ENCODE measurements at regions not wholly inside any gene's neighbourhood (a gene's known extent, or its start where the extent isn't known, plus 50 kb on each side); places are given as distances from the start of the nearest gene placed in this dataset.

DNA sequence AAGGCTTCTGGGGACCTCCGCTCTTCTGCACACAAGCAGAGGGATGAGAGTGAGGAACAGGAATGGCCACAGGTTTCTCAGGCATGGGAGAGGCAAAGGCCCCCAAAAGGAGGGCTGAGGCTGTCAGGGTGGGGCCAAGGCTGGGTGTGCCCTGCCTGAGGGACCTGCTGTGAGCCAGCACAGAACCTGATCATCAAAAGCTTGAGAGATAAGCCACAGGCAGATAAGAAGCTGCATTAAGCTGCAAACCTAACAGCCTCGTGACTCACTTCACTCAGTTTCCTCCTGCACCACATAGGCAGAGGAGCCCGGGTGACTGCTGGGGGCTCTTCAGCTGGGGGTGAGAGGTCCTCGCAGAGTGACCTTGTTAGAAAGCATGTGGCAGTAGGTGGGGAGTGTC is 64.5 kb upstream of the LAPTM4A start:
- Histone ChIP-seq H3K9ac (ENCODE audit: low read length) (no peak overlapping the region), H2AFZ (ENCODE audit: insufficient read depth, low read depth, low read length, poor library complexity, severe bottlenecking) (no peak overlapping the region), H3K9me3 (ENCODE audit: control extremely low read depth in 1 of 3, control insufficient read depth in 2 of 3, insufficient read depth in 1 of 3, low read length in 2 of 3) (peaks cover 0 to 5% (median 0%) of the 10 kb centered on the region in 3 donors), H4K20me1 (ENCODE audit: control insufficient read depth, insufficient read depth, low read length, poor library complexity, severe bottlenecking) (no peaks in the 10 kb centered on the region), H3K4me2 (replicated peaks; ENCODE audit: low read depth, low read length, poor library complexity, severe bottlenecking) (no peak overlapping the region), H3K36me3 (replicated peaks in 1 of 2; ENCODE audit: control extremely low read depth in 1 of 2, control insufficient read depth in 1 of 2, extremely low read depth in 1 of 2, insufficient read depth in 2 of 2, low read length in 1 of 2) (no peaks in the 10 kb centered on the region), H3K4me1 (ENCODE audit: control insufficient read depth in 2 of 2, insufficient read depth in 2 of 2, low read length in 2 of 2) (no peaks in the 10 kb centered on the region), H3K79me2 (ENCODE audit: control insufficient read depth, insufficient read depth, low read length) (no peaks in the 10 kb centered on the region), H3K27ac (ENCODE audit: low read length in 2 of 2) (no peak overlapping the region), H3K27me3 (replicated peaks in 1 of 4; ENCODE audit: control extremely low read depth in 1 of 4, control insufficient read depth in 3 of 4, insufficient read depth in 4 of 4, low read length in 3 of 4) (no peaks in the 10 kb centered on the region), H3K4me3 (ENCODE audit: control extremely low read depth in 1 of 5, extremely low read depth in 1 of 5, insufficient read depth in 1 of 5, low read depth in 2 of 5, low read length in 4 of 5) (no peak overlapping the region)
- DNase-seq (no peak), ATAC-seq (ENCODE audit: low read depth) (no peak)
- CTCF ChIA-PET, result no interaction called here
- no peaks in the 10 kb centered on the region for H3K9me3 Mint-ChIP-seq (ENCODE audit: insufficient read depth)
- POLR2A ChIA-PET, result no interaction called here
- no peak overlapping the region for H3K27ac Mint-ChIP-seq
- H3K4me3 Mint-ChIP-seq, result no peak overlapping the region
- no peaks in the 10 kb centered on the region for H3K4me1 Mint-ChIP-seq
- TF ChIP-seq EZH2 (IDR thresholded peaks at IDR 0.05; ENCODE audit: borderline replicate concordance, insufficient read depth, low read depth, low read length, poor library complexity, severe bottlenecking) (no peak), CTCF (IDR thresholded peaks at IDR 0.05) (no peak)
- peaks cover 8% of the 10 kb centered on the region for H3K27me3 Mint-ChIP-seq
- intact Hi-C loops (cut with micrococcal nuclease), result no loop called here
- 100% methylated on average over 1 of the region's 4 CpGs for WGBS (ENCODE audit: insufficient coverage)

DNA sequence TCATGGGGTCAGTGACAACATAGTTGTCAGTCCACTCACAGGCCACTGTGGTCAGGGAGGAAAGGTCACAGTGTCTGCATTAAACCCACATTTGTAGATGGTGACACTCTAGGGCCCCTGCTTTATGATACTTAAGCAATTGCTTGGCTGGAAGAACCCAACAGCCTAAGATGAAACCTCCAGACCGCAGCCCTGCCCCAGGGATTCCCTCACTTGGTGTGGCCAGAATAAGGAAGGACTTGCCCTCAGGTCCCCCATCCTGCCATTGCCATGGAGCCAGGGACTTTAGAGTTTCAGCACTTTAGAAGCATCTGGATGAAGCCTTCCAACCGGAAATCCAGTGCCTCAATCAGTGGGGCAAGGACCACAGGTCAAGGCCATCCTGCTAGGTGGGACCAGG is 63.9 kb upstream of the LAPTM4A start:
- WGBS (ENCODE audit: insufficient coverage), result 83% methylated on average over 2 of the region's 2 CpGs
- Histone ChIP-seq H3K4me3 (ENCODE audit: control extremely low read depth in 1 of 5, extremely low read depth in 1 of 5, insufficient read depth in 1 of 5, low read depth in 2 of 5, low read length in 4 of 5) (no peak overlapping the region), H3K9ac (ENCODE audit: low read length) (no peak overlapping the region), H2AFZ (ENCODE audit: insufficient read depth, low read depth, low read length, poor library complexity, severe bottlenecking) (no peak overlapping the region), H3K4me2 (replicated peaks; ENCODE audit: low read depth, low read length, poor library complexity, severe bottlenecking) (no peak overlapping the region), H3K4me1 (ENCODE audit: control insufficient read depth in 2 of 2, insufficient read depth in 2 of 2, low read length in 2 of 2) (no peaks in the 10 kb centered on the region), H3K27me3 (replicated peaks in 1 of 4; ENCODE audit: control extremely low read depth in 1 of 4, control insufficient read depth in 3 of 4, insufficient read depth in 4 of 4, low read length in 3 of 4) (no peaks in the 10 kb centered on the region), H3K36me3 (replicated peaks in 1 of 2; ENCODE audit: control extremely low read depth in 1 of 2, control insufficient read depth in 1 of 2, extremely low read depth in 1 of 2, insufficient read depth in 2 of 2, low read length in 1 of 2) (no peaks in the 10 kb centered on the region), H3K27ac (ENCODE audit: low read length in 2 of 2) (no peak overlapping the region), H3K9me3 (ENCODE audit: control extremely low read depth in 1 of 3, control insufficient read depth in 2 of 3, insufficient read depth in 1 of 3, low read length in 2 of 3) (peaks cover 0 to 5% (median 0%) of the 10 kb centered on the region in 3 donors), H4K20me1 (ENCODE audit: control insufficient read depth, insufficient read depth, low read length, poor library complexity, severe bottlenecking) (no peaks in the 10 kb centered on the region), H3K79me2 (ENCODE audit: control insufficient read depth, insufficient read depth, low read length) (no peaks in the 10 kb centered on the region)
- Mint-ChIP-seq H3K4me1 (no peaks in the 10 kb centered on the region), H3K27ac (no peak overlapping the region), H3K9me3 (ENCODE audit: insufficient read depth) (no peaks in the 10 kb centered on the region), H3K27me3 (peaks cover 11% of the 10 kb centered on the region), H3K4me3 (no peak overlapping the region)
- ATAC-seq (ENCODE audit: low read depth) (no peak), DNase-seq (no peak)
- ChIA-PET POLR2A (no interaction called here), CTCF (no interaction called here)
- TF ChIP-seq EZH2 (IDR thresholded peaks at IDR 0.05; ENCODE audit: borderline replicate concordance, insufficient read depth, low read depth, low read length, poor library complexity, severe bottlenecking) (no peak), CTCF (IDR thresholded peaks at IDR 0.05) (no peak)
- intact Hi-C loops (cut with micrococcal nuclease), result no loop called here

Measured in B cell (primary cell).